ENCODE measurements at regions not wholly inside any gene's neighbourhood (a gene's known extent, or its start where the extent isn't known, plus 50 kb on each side); places are given as distances from the start of the nearest gene placed in this dataset.

DNA sequence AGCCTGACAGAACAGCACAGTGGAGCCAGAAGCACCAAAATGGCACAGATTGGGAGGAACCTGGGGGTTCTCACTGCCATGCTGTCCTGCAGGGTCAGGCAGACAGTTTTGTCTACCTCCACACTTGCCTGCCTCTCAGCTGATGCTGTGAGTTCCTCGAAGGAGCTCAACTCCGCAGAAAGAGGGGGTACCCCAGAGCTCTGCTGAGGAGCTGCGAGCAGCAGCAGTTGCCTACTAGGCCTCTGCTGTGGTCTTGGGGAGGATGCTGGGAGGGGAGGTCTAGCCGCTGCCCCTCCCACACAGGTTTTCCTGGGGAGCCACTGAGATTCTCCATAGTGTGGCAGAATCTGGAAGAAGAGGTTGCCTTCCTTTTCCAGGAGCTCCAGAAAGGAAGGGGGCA lies 192.5 kb downstream of the FOXD2 start:
- Mint-ChIP-seq H3K4me3 (no peak overlapping the region), H3K27me3 (ENCODE audit: low read depth in 2 of 2) (peaks cover 3 to 13% of the 10 kb centered on the region in 2 donors), H3K9me3 (no peaks in the 10 kb centered on the region), H3K36me3 (no peaks in the 10 kb centered on the region), H3K27ac (no peak overlapping the region), H3K4me1 (no peaks in the 10 kb centered on the region)
- 93% methylated on average over 4 of the region's 4 CpGs for WGBS (ENCODE audit: insufficient coverage)
- H3K4me1 ChIP-seq (ENCODE audit: control insufficient read depth, insufficient read depth, low read length): no peaks in the 10 kb centered on the region
- DNase-seq (no peak), ATAC-seq (no peak)
- H3K36me3 ChIP-seq (ENCODE audit: control insufficient read depth, insufficient read depth, low read length): no peaks in the 10 kb centered on the region
- H3K27me3 ChIP-seq (ENCODE audit: control insufficient read depth, insufficient read depth, low read length): no peaks in the 10 kb centered on the region
- no peak overlapping the region for H3K27ac ChIP-seq (ENCODE audit: low read length)
- intact Hi-C loops (cut with micrococcal nuclease): no loop called here
- H3K4me3 ChIP-seq (ENCODE audit: low read length): no peak overlapping the region
- TF ChIP-seq, protein P1, sequence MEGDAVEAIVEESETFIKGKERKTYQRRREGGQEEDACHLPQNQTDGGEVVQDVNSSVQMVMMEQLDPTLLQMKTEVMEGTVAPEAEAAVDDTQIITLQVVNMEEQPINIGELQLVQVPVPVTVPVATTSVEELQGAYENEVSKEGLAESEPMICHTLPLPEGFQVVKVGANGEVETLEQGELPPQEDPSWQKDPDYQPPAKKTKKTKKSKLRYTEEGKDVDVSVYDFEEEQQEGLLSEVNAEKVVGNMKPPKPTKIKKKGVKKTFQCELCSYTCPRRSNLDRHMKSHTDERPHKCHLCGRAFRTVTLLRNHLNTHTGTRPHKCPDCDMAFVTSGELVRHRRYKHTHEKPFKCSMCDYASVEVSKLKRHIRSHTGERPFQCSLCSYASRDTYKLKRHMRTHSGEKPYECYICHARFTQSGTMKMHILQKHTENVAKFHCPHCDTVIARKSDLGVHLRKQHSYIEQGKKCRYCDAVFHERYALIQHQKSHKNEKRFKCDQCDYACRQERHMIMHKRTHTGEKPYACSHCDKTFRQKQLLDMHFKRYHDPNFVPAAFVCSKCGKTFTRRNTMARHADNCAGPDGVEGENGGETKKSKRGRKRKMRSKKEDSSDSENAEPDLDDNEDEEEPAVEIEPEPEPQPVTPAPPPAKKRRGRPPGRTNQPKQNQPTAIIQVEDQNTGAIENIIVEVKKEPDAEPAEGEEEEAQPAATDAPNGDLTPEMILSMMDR (IDR thresholded peaks at IDR 0.05): no peak
- H3K9me3 ChIP-seq (ENCODE audit: control insufficient read depth, insufficient read depth, low read length): no peaks in the 10 kb centered on the region

DNA sequence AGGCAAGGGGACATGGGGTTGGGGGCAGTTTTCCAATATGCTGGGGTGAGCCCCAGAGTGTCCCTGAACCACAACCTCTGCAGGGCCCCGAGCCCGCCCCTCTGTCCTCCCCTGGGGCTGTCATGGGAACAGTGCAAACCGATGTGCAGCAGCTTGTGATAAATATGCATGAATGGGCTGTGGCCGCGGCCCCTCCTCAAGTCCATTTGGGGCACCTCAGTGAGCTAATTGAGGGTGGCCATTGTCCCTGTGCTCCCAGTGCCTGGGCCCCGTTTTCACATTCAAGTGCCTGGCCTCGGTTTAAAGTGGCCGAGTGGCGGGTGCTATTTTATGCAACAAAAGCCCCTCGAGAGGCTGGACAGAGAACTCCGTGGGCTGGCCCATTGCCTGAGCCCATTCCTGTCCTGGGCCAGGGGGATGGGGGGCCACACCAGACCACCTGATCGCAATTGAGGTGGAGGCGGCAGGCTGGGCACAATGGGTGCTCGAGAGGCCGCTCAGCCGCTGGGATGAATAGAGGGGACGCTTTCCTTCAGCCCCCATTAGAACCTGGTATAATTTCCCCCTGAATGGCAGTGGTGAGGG lies 193.7 kb downstream of the FOXD2 start:
- Mint-ChIP-seq H3K4me1 (no peaks in the 10 kb centered on the region), H3K9me3 (no peaks in the 10 kb centered on the region)

DNA sequence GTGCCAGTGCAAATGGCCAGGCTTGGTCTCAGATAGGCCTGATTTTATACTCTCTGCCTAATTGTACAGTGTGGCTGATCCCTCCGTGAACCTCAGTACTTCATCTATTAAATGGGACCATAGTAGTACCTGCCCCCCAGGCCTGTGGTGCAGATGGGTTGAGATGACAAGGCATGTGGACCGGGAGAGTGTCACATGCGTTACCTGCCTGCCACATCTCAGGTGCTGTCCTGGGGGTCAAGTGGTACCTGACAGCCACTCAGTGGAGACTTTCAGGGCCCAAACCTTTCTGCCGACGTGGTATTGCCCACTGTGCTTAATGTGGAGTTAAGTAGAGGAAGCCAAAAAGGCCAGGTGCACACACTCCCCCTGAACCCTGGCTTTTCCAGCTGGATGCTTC lies 197.3 kb downstream of the FOXD2 start:
- H3K4me3 Mint-ChIP-seq: no peak overlapping the region
- WGBS (ENCODE audit: insufficient coverage): 91% methylated on average over 5 of the region's 5 CpGs
- TF ChIP-seq, protein P1 (IDR thresholded peaks at IDR 0.05): no peak
- peaks cover 0 to 19% of the 10 kb centered on the region in 2 donors for H3K27me3 Mint-ChIP-seq (ENCODE audit: low read depth in 2 of 2)
- no peak overlapping the region for H3K27ac Mint-ChIP-seq
- H3K9me3 Mint-ChIP-seq: no peaks in the 10 kb centered on the region
- H3K36me3 Mint-ChIP-seq: no peaks in the 10 kb centered on the region
- Histone ChIP-seq H3K27ac (ENCODE audit: low read length) (no peak overlapping the region), H3K4me1 (ENCODE audit: control insufficient read depth, insufficient read depth, low read length) (no peaks in the 10 kb centered on the region), H3K36me3 (ENCODE audit: control insufficient read depth, insufficient read depth, low read length) (no peaks in the 10 kb centered on the region), H3K27me3 (ENCODE audit: control insufficient read depth, insufficient read depth, low read length) (no peaks in the 10 kb centered on the region), H3K9me3 (ENCODE audit: control insufficient read depth, insufficient read depth, low read length) (no peaks in the 10 kb centered on the region), H3K4me3 (ENCODE audit: low read length) (no peak overlapping the region)
- no peaks in the 10 kb centered on the region for H3K4me1 Mint-ChIP-seq
- intact Hi-C loops (cut with micrococcal nuclease): no loop called here
- DNase-seq (no peak), ATAC-seq (no peak)

More for the DNA sequence above, 193.7 kb downstream of the FOXD2 start:
- H3K27ac Mint-ChIP-seq: no peak overlapping the region
- Histone ChIP-seq H3K4me3 (ENCODE audit: low read length) (no peak overlapping the region), H3K27ac (ENCODE audit: low read length) (no peak overlapping the region), H3K36me3 (ENCODE audit: control insufficient read depth, insufficient read depth, low read length) (no peaks in the 10 kb centered on the region), H3K4me1 (ENCODE audit: control insufficient read depth, insufficient read depth, low read length) (no peaks in the 10 kb centered on the region), H3K27me3 (ENCODE audit: control insufficient read depth, insufficient read depth, low read length) (no peaks in the 10 kb centered on the region), H3K9me3 (ENCODE audit: control insufficient read depth, insufficient read depth, low read length) (no peaks in the 10 kb centered on the region)
- TF ChIP-seq, protein P1 (IDR thresholded peaks at IDR 0.05): no peak
- intact Hi-C loops (cut with micrococcal nuclease): no loop called here
- H3K27me3 Mint-ChIP-seq (ENCODE audit: low read depth in 2 of 2): peaks cover 8 to 9% of the 10 kb centered on the region in 2 donors
- WGBS (ENCODE audit: insufficient coverage): 87% methylated on average over 17 of the region's 17 CpGs
- no peak for ATAC-seq
- no peaks in the 10 kb centered on the region for H3K36me3 Mint-ChIP-seq
- no peak for DNase-seq
- no peak overlapping the region for H3K4me3 Mint-ChIP-seq

DNA sequence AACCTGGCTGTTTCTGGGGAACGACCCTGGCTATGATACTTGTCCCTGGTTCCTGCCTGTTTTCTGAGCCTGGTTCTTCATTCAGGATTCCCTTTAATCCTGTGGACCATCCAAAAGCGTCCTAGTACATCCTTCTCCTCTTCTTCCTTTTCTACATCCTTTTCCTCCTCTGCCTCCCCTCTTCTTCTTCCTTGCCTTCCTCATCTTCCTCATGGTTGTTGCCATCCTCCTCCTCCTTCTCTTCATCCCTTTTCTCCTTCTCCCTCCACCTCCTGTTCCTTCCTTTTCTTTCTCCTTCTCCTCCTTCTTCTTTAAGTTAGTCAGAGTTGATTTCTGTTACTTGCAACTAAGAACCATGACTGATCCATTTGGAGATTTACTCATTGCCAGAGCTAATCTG lies 197.8 kb downstream of the FOXD2 start:
- no peaks in the 10 kb centered on the region for H3K36me3 ChIP-seq (ENCODE audit: control insufficient read depth, insufficient read depth, low read length)
- intact Hi-C loops (cut with micrococcal nuclease): no loop called here
- TF ChIP-seq, protein P1 (IDR thresholded peaks at IDR 0.05): no peak
- ATAC-seq (no peak), DNase-seq (no peak)
- WGBS (ENCODE audit: insufficient coverage): 78% methylated on average over 2 of the region's 2 CpGs
- H3K27ac Mint-ChIP-seq: no peak overlapping the region
- H3K27ac ChIP-seq (ENCODE audit: low read length): no peak overlapping the region
- H3K36me3 Mint-ChIP-seq: no peaks in the 10 kb centered on the region
- no peak overlapping the region for H3K4me3 ChIP-seq (ENCODE audit: low read length)
- no peaks in the 10 kb centered on the region for H3K9me3 Mint-ChIP-seq
- H3K9me3 ChIP-seq (ENCODE audit: control insufficient read depth, insufficient read depth, low read length): no peaks in the 10 kb centered on the region
- no peak overlapping the region for H3K4me3 Mint-ChIP-seq
- no peaks in the 10 kb centered on the region for H3K27me3 ChIP-seq (ENCODE audit: control insufficient read depth, insufficient read depth, low read length)
- peaks cover 0 to 20% of the 10 kb centered on the region in 2 donors for H3K27me3 Mint-ChIP-seq (ENCODE audit: low read depth in 2 of 2)
- no peaks in the 10 kb centered on the region for H3K4me1 ChIP-seq (ENCODE audit: control insufficient read depth, insufficient read depth, low read length)
- H3K4me1 Mint-ChIP-seq: no peaks in the 10 kb centered on the region
